ENCODE measurements at regions not wholly inside any gene's neighbourhood (a gene's known extent, or its start where the extent isn't known, plus 50 kb on each side); places are given as distances from the start of the nearest gene placed in this dataset.

GRCh38 chr5:56683733-56684132 is 131.6 kb upstream of the MAP3K1 start:
- no peak for ATAC-seq (ENCODE audit: low FRiP score in 2 of 2)

GRCh38 chr5:56683281-56683680 is 132.1 kb upstream of the MAP3K1 start:
- H3K9me3 ChIP-seq, result no peaks in the 10 kb centered on the region
- no peak overlapping the region for H3K4me3 ChIP-seq
- no peaks in the 10 kb centered on the region for H3K27me3 ChIP-seq
- TF ChIP-seq EP300 (IDR thresholded peaks at IDR 0.05) (no peak), POLR2A (IDR thresholded peaks at IDR 0.05) (no peak), CTCF (IDR thresholded peaks at IDR 0.05) (no peak), POLR2AphosphoS5 (IDR thresholded peaks at IDR 0.05) (no peak)
- 94 to 95% methylated on average over 1 of the region's 1 CpG for WGBS, 2 donors
- no peak overlapping the region for H3K27ac ChIP-seq
- no peak for DNase-seq
- peaks cover 0 to 3% (median 0%) of the 10 kb centered on the region in 4 donors for H3K4me1 ChIP-seq
- H3K36me3 ChIP-seq, result no peaks in the 10 kb centered on the region
- ATAC-seq (ENCODE audit: low FRiP score in 2 of 2), result no peak

More at GRCh38 chr5:56683733-56684132, 131.6 kb upstream of the MAP3K1 start:
- Histone ChIP-seq H3K36me3 (no peaks in the 10 kb centered on the region), H3K27ac (no peak overlapping the region), H3K9me3 (no peaks in the 10 kb centered on the region), H3K4me1 (peaks cover 0 to 3% (median 0%) of the 10 kb centered on the region in 4 donors), H3K4me3 (no peak overlapping the region), H3K27me3 (no peaks in the 10 kb centered on the region)
- WGBS, 2 donors, result 83 to 97% methylated on average over 2 of the region's 2 CpGs
- no peak for DNase-seq
- TF ChIP-seq EP300 (IDR thresholded peaks at IDR 0.05), result no peak
- no peak for TF ChIP-seq POLR2AphosphoS5 (IDR thresholded peaks at IDR 0.05)
- TF ChIP-seq POLR2A (IDR thresholded peaks at IDR 0.05), result no peak
- no peak for TF ChIP-seq CTCF (IDR thresholded peaks at IDR 0.05)

- DNase-seq (no peak), ATAC-seq (ENCODE audit: low FRiP score in 2 of 2) (no peak)
- Histone ChIP-seq H3K4me1 (peaks cover 0 to 8% (median 0%) of the 10 kb centered on the region in 4 donors), H3K27ac (no peak overlapping the region), H3K9me3 (no peaks in the 10 kb centered on the region), H3K27me3 (no peaks in the 10 kb centered on the region), H3K4me3 (no peak overlapping the region), H3K36me3 (no peaks in the 10 kb centered on the region)
- 89 to 91% methylated on average over 1 of the region's 1 CpG for WGBS, 2 donors
- TF ChIP-seq CTCF (IDR thresholded peaks at IDR 0.05), result no peak
- no peak for TF ChIP-seq POLR2AphosphoS5 (IDR thresholded peaks at IDR 0.05)
- TF ChIP-seq POLR2A (IDR thresholded peaks at IDR 0.05), result no peak
- no peak for TF ChIP-seq EP300 (IDR thresholded peaks at IDR 0.05)
Measured at GRCh38 chr5:56681346-56681745, 134.0 kb upstream of the MAP3K1 start.

- Histone ChIP-seq H3K9me3 (no peaks in the 10 kb centered on the region), H3K4me1 (peaks cover 0 to 7% (median 0%) of the 10 kb centered on the region in 4 donors), H3K4me3 (no peak overlapping the region), H3K27ac (no peak overlapping the region), H3K36me3 (no peaks in the 10 kb centered on the region), H3K27me3 (no peaks in the 10 kb centered on the region)
- no peak for DNase-seq
- 90 to 91% methylated on average over 2 of the region's 2 CpGs for WGBS, 2 donors
- TF ChIP-seq EP300 (IDR thresholded peaks at IDR 0.05) (no peak), CTCF (IDR thresholded peaks at IDR 0.05) (no peak), POLR2AphosphoS5 (IDR thresholded peaks at IDR 0.05) (no peak), POLR2A (IDR thresholded peaks at IDR 0.05) (no peak)
- no peak for ATAC-seq (ENCODE audit: low FRiP score in 2 of 2)
Measured at GRCh38 chr5:56680731-56681130, 134.6 kb upstream of the MAP3K1 start.

- no peaks in the 10 kb centered on the region for H3K9me3 ChIP-seq
- H3K27ac ChIP-seq, result no peak overlapping the region
- H3K36me3 ChIP-seq, result no peaks in the 10 kb centered on the region
- no peaks in the 10 kb centered on the region for H3K27me3 ChIP-seq
- DNase-seq (no peak), ATAC-seq (ENCODE audit: low FRiP score in 2 of 2) (no peak)
- no peak overlapping the region for H3K4me3 ChIP-seq
- 73 to 86% methylated on average over 2 of the region's 2 CpGs for WGBS, 2 donors
- TF ChIP-seq POLR2A (IDR thresholded peaks at IDR 0.05) (no peak), CTCF (IDR thresholded peaks at IDR 0.05) (no peak), EP300 (IDR thresholded peaks at IDR 0.05) (no peak), POLR2AphosphoS5 (IDR thresholded peaks at IDR 0.05) (no peak)
- peaks cover 0 to 4% (median 0%) of the 10 kb centered on the region in 4 donors for H3K4me1 ChIP-seq
Measured at GRCh38 chr5:56677690-56678305, 137.6 kb upstream of the MAP3K1 start.

Measured in upper lobe of left lung (tissue), 6 donors.